C4-2B (cell line): ENCODE measurements at regions not wholly inside any gene's neighbourhood (a gene's known extent, or its start where the extent isn't known, plus 50 kb on each side); places are given as distances from the start of the nearest gene placed in this dataset.

ENCODE experiments used
- H3K27ac ChIP-seq: fragments of 450-650 bp; 2 replicates; pipeline ENCODE4 v1.5.1; 2017
- CTCF ChIP-seq: fragments of 450-650 bp; conservative IDR thresholded peaks from 2 replicates; pipeline ENCODE4 v1.5.1; 2017; ENCODE audit warnings: mild to moderate bottlenecking
- ZFX ChIP-seq: fragments of 450-650 bp; IDR thresholded peaks from 2 replicates; pipeline ENCODE4 v1.6.1; 2017

- TF ChIP-seq CTCF (no peak), ZFX (no peak)
- H3K27ac ChIP-seq: no peak overlapping the region
Measured at GRCh38 chrX:23115651-23116050, 115.9 kb downstream of the DDX53 start.

GRCh38 chrX:23118163-23118562 is 118.4 kb downstream of the DDX53 start:
- no peak overlapping the region for H3K27ac ChIP-seq
- TF ChIP-seq CTCF (no peak), ZFX (no peak)

GRCh38 chrX:23118890-23119527 is 119.2 kb downstream of the DDX53 start:
- TF ChIP-seq CTCF: no peak
- TF ChIP-seq ZFX: no peak
- H3K27ac ChIP-seq: no peak overlapping the region

GRCh38 chrX:23127586-23127985 is 127.8 kb downstream of the DDX53 start:
- H3K27ac ChIP-seq: no peak overlapping the region
- TF ChIP-seq CTCF (no peak), ZFX (no peak)

GRCh38 chrX:23133551-23133950 is 133.8 kb downstream of the DDX53 start:
- TF ChIP-seq ZFX: no peak
- TF ChIP-seq CTCF: no peak
- H3K27ac ChIP-seq: no peak overlapping the region

GRCh38 chrX:23134136-23134535 is 134.4 kb downstream of the DDX53 start:
- no peak for TF ChIP-seq CTCF
- TF ChIP-seq ZFX: no peak
- no peak overlapping the region for H3K27ac ChIP-seq

GRCh38 chrX:23136816-23137215 is 137.1 kb downstream of the DDX53 start:
- no peak for TF ChIP-seq CTCF
- no peak for TF ChIP-seq ZFX
- H3K27ac ChIP-seq: no peak overlapping the region
